H1 (cell line): ENCODE measurements at regions not wholly inside any gene's neighbourhood (a gene's known extent, or its start where the extent isn't known, plus 50 kb on each side); places are given as distances from the start of the nearest gene placed in this dataset.
"Not testable (repeated sequence)": the region's sequence is repeated elsewhere in the genome, so short reads cannot be mapped to it uniquely, and the experiment has no call there.

Source experiments
- CTCF ChIA-PET: fragments of 300-600 bp; sonication (Branson Sonifier 250); formaldehyde crosslinking; loops from one replicate; lab custom pipeline; 2021; ENCODE audit not compliant: partially characterized antibody; lab: Charles Lee
- POLR2A ChIA-PET: fragments of 300-600 bp; sonication (Branson Sonifier 250); formaldehyde crosslinking; loops from one replicate; lab custom pipeline; 2021; ENCODE audit warnings: inconsistent platforms; ENCODE audit not compliant: partially characterized antibody; lab: Charles Lee
- DNase-seq, 2 experiments: peaks; one replicate each; pipeline versions ENCODE4 v3.0.0 to v3.0.0-alpha.2; 2010 to 2022; ENCODE audit warnings: low spot score in 2 of 2, low read depth in 1 of 2, mixed read lengths in 1 of 2
- FAIRE-seq: peaks from 2 replicates; lab custom pipeline; 2011; peaks lifted over from hg19 to GRCh38; lab: Jason Lieb, UNC
- H2AFZ ChIP-seq: 2 replicates; pipeline ENCODE4 v1.8.1; 2012; ENCODE audit warnings: low read length, inconsistent platforms
- H2AK5ac ChIP-seq: 2 replicates; pipeline ENCODE4 v1.6.1; 2013; ENCODE audit warnings: low read depth, low read length
- H2BK120ac ChIP-seq: replicated peaks from 2 replicates; pipeline ENCODE3; 2013; ENCODE audit warnings: low read depth, low read length, inconsistent platforms
- H2BK12ac ChIP-seq: 2 replicates; pipeline ENCODE4 v1.6.1; 2013; ENCODE audit warnings: low read depth, low read length
- H2BK15ac ChIP-seq: 2 replicates; pipeline ENCODE4 v1.6.1; 2013; ENCODE audit warnings: low read length
- H2BK20ac ChIP-seq: 2 replicates; pipeline ENCODE4 v1.6.1; 2013; ENCODE audit warnings: low read length
- H2BK5ac ChIP-seq: 2 replicates; pipeline ENCODE4 v1.6.1; 2013; ENCODE audit warnings: low read depth, low read length
- H3K14ac ChIP-seq: 2 replicates; pipeline ENCODE4 v1.6.1; 2013; ENCODE audit warnings: inconsistent platforms; ENCODE audit not compliant: insufficient read length
- H3K18ac ChIP-seq: 2 replicates; pipeline ENCODE4 v1.6.1; 2013; ENCODE audit warnings: low read length; ENCODE audit errors: extremely low read depth
- H3K23ac ChIP-seq: 2 replicates; pipeline ENCODE4 v1.6.1; 2013; ENCODE audit warnings: inconsistent platforms; ENCODE audit not compliant: insufficient read length
- H3K23me2 ChIP-seq: 2 replicates; pipeline ENCODE4 v1.6.1; 2013; ENCODE audit warnings: low read depth, low read length
- H3K27ac ChIP-seq: 2 replicates; pipeline ENCODE4 v1.6.1; 2011; ENCODE audit warnings: low read depth, low read length, inconsistent platforms
- H3K27me3 ChIP-seq, 4 experiments: replicated peaks in 1 of 4; 1 replicate in 1 of 4; 2 replicates in 3 of 4; pipeline versions ENCODE4 v1.6.1 to v1.8.1; 2011 to 2013; ENCODE audit warnings: low read length in 3 of 4, mild to moderate bottlenecking in 3 of 4, inconsistent platforms in 2 of 4, mixed read lengths in 2 of 4, moderate library complexity in 1 of 4; ENCODE audit not compliant: control insufficient read depth in 3 of 4, insufficient read depth in 3 of 4; ENCODE audit errors: extremely low read depth in 1 of 4
- H3K36me3 ChIP-seq, 4 experiments: 2 replicates each; pipeline versions ENCODE4 v1.6.1 to v1.8.1; 2011 to 2013; ENCODE audit warnings: mild to moderate bottlenecking in 4 of 4, low read length in 3 of 4, moderate library complexity in 2 of 4, control low read depth in 1 of 4, inconsistent platforms in 1 of 4; ENCODE audit not compliant: insufficient read depth in 4 of 4, control insufficient read depth in 2 of 4
- H3K4ac ChIP-seq: replicated peaks from 2 replicates; pipeline ENCODE3; 2013; ENCODE audit warnings: low read length, low read depth, mixed read lengths, inconsistent platforms; ENCODE audit not compliant: insufficient read length
- H3K4me1 ChIP-seq, 4 experiments: replicated peaks in 1 of 4; 1 replicate in 1 of 4; 2 replicates in 3 of 4; pipeline versions ENCODE4 v1.6.1 to v1.8.1; 2011 to 2013; ENCODE audit warnings: low read length in 3 of 4, inconsistent platforms in 2 of 4, mixed read lengths in 1 of 4; ENCODE audit not compliant: insufficient read depth in 4 of 4, control insufficient read depth in 3 of 4
- H3K4me2 ChIP-seq, 2 experiments: 2 replicates each; pipeline versions ENCODE4 v1.6.1 to v1.8.1; 2011 to 2013; ENCODE audit warnings: low read depth in 2 of 2, low read length in 2 of 2, control low read depth in 1 of 2, inconsistent platforms in 1 of 2, mild to moderate bottlenecking in 1 of 2; ENCODE audit not compliant: insufficient read depth in 1 of 2
- H3K4me3 ChIP-seq, 4 experiments: fragments of 200-600, 300-600 bp in 1 of 4; sonication (generic), shearing (Covaris generic), sonication (Bioruptor Twin) in 1 of 4; 2 replicates each; pipeline versions ENCODE4 v1.5.1 to v1.8.1; 2011 to 2016; ENCODE audit warnings: low read length in 4 of 4, low read depth in 3 of 4, control low read depth in 2 of 4, inconsistent platforms in 2 of 4, mild to moderate bottlenecking in 2 of 4, mixed read lengths in 1 of 4, moderate library complexity in 1 of 4; ENCODE audit not compliant: insufficient read depth in 2 of 4; ENCODE audit errors: extremely low read depth in 1 of 4
- H3K56ac ChIP-seq: replicated peaks from 2 replicates; pipeline ENCODE3; 2013; ENCODE audit warnings: low read depth, mild to moderate bottlenecking, mixed read lengths, low read length, inconsistent platforms; ENCODE audit not compliant: insufficient read length
- H3K79me1 ChIP-seq: 2 replicates; pipeline ENCODE4 v1.6.1; 2013; ENCODE audit warnings: low read depth, low read length, control low read depth
- H3K79me2 ChIP-seq, 2 experiments: 2 replicates each; pipeline versions ENCODE4 v1.6.1 to v1.8.1; 2012 to 2013; ENCODE audit warnings: low read length in 2 of 2, mild to moderate bottlenecking in 2 of 2, inconsistent platforms in 1 of 2; ENCODE audit not compliant: insufficient read depth in 2 of 2, control insufficient read depth in 1 of 2
- H3K9ac ChIP-seq, 4 experiments: replicated peaks in 1 of 4; 1 replicate in 1 of 4; 2 replicates in 3 of 4; pipeline versions ENCODE4 v1.6.1 to v1.8.1; 2011 to 2013; ENCODE audit warnings: low read depth in 3 of 4, low read length in 3 of 4, control low read depth in 2 of 4, mild to moderate bottlenecking in 2 of 4, moderate library complexity in 2 of 4, inconsistent platforms in 1 of 4; ENCODE audit errors: extremely low read depth in 1 of 4
- H3K9me3 ChIP-seq, 2 experiments: 2 replicates each; pipeline versions ENCODE4 v1.6.1 to v1.8.1; 2012 to 2013; ENCODE audit warnings: mild to moderate bottlenecking in 2 of 2, moderate library complexity in 2 of 2, control low read depth in 1 of 2, inconsistent platforms in 1 of 2, low read depth in 1 of 2, low read length in 1 of 2, mixed read lengths in 1 of 2; ENCODE audit not compliant: insufficient read depth in 2 of 2
- H4K20me1 ChIP-seq, 2 experiments: replicated peaks in 1 of 2; 2 replicates each; pipeline versions ENCODE3 to v1.8.1; 2011 to 2013; ENCODE audit warnings: inconsistent platforms in 2 of 2, low read length in 2 of 2, mild to moderate bottlenecking in 1 of 2; ENCODE audit not compliant: insufficient read depth in 2 of 2, control insufficient read depth in 1 of 2
- H4K5ac ChIP-seq: 2 replicates; pipeline ENCODE4 v1.6.1; 2013; ENCODE audit warnings: low read length, low read depth, mixed read lengths, inconsistent platforms; ENCODE audit not compliant: insufficient read length
- H4K8ac ChIP-seq: 2 replicates; pipeline ENCODE4 v1.8.0; 2013; ENCODE audit warnings: mild to moderate bottlenecking, moderate library complexity, low read length, inconsistent platforms; ENCODE audit not compliant: insufficient read depth; ENCODE audit errors: extremely low read depth
- H4K91ac ChIP-seq: replicated peaks from 2 replicates; pipeline ENCODE3; 2013; ENCODE audit warnings: low read length, mixed read lengths, inconsistent platforms; ENCODE audit not compliant: insufficient read length
- ATF3 ChIP-seq: IDR thresholded peaks from 2 replicates; pipeline ENCODE4 v1.6.1; 2011; ENCODE audit warnings: low read depth, mild to moderate bottlenecking, low read length; ENCODE audit not compliant: insufficient read depth
- WGBS, 2 experiments: shearing (Covaris generic) in 1 of 2; methylation state at CpG; one replicate each; pipeline versions ENCODE4 v1.1.6 to v1.1.7; 2013 to 2015; ENCODE audit warnings: low lambda C conversion rate in 2 of 2, mixed read lengths in 2 of 2, inconsistent platforms in 1 of 2, low coverage in 1 of 2, missing lambda C conversion rate in 1 of 2; ENCODE audit not compliant: insufficient replicate concordance in 2 of 2, insufficient coverage in 1 of 2, insufficient read length in 1 of 2; ENCODE audit errors: extremely low coverage in 1 of 2, missing lambda C conversion rate in 1 of 2; 5-methylcytosine and 5-hydroxymethylcytosine counted together

GRCh38 chr3:163707659-163708058, 1370.6 kb downstream of the SI start:
- Histone ChIP-seq H3K9ac (no peak overlapping the region), H3K9me3 (no peaks in the 10 kb centered on the region)
- TF ChIP-seq ATF3, result no peak
- TF ChIP-seq, all 59 proteins: peak for 0
- Histone ChIP-seq H3K36me3 (no peaks in the 10 kb centered on the region), H3K79me1 (no peaks in the 10 kb centered on the region), H3K18ac (no peak overlapping the region), H4K91ac (no peak overlapping the region), H3K4me2 (no peak overlapping the region), H3K23ac (no peak overlapping the region), H3K14ac (no peak overlapping the region), H3K4ac (no peak overlapping the region), H3K79me2 (no peaks in the 10 kb centered on the region), H2BK120ac (no peak overlapping the region), H4K5ac (no peak overlapping the region), H3K56ac (no peak overlapping the region), H3K27me3 (no peaks in the 10 kb centered on the region), H3K4me3 (no peak overlapping the region), H3K27ac (no peak overlapping the region), H4K8ac (no peak overlapping the region), H2AFZ (no peak overlapping the region), H2BK15ac (no peak overlapping the region), H3K4me1 (no peaks in the 10 kb centered on the region), H2BK20ac (no peak overlapping the region), H2AK5ac (no peak overlapping the region), H2BK12ac (no peak overlapping the region), H4K20me1 (no peaks in the 10 kb centered on the region), H3K23me2 (no peaks in the 10 kb centered on the region), H2BK5ac (no peak overlapping the region)
- FAIRE-seq, result no peak
- CTCF ChIA-PET, result no interaction called here
- DNase-seq, result no peak
- POLR2A ChIA-PET, result no interaction called here

- H2AK5ac ChIP-seq, H3K27me3 ChIP-seq, H2BK15ac ChIP-seq, H3K4me1 ChIP-seq, H3K4ac ChIP-seq, H3K9ac ChIP-seq, H4K5ac ChIP-seq, H3K79me1 ChIP-seq, H2AFZ ChIP-seq, H3K27ac ChIP-seq, H3K4me2 ChIP-seq, H2BK20ac ChIP-seq, H4K91ac ChIP-seq, H3K18ac ChIP-seq, DNase-seq, H4K20me1 ChIP-seq, POLR2A ChIA-PET, H3K23ac ChIP-seq, H2BK5ac ChIP-seq, H3K36me3 ChIP-seq, H4K8ac ChIP-seq, H3K56ac ChIP-seq, H3K9me3 ChIP-seq, H3K23me2 ChIP-seq, FAIRE-seq, H3K4me3 ChIP-seq, H3K79me2 ChIP-seq, H3K14ac ChIP-seq, H2BK120ac ChIP-seq, H2BK12ac ChIP-seq: not testable (repeated sequence)
- CTCF ChIA-PET, result interaction anchor here (0.6 kb wide), 1 partner anchor 157 kb away, joined by 3 read pairs; no protein-coding TSS in a partner anchor
- WGBS, 2 experiments, result 74% methylated on average over 5 of the region's 5 CpGs; no CpG with 5 or more reads in 1 of the 2 experiments
Observed at GRCh38 chr3:163698221-163698620, 1380.1 kb downstream of the SI start.
